ENCODE measurements at regions not wholly inside any gene's neighbourhood (a gene's known extent, or its start where the extent isn't known, plus 50 kb on each side); places are given as distances from the start of the nearest gene placed in this dataset.
A peak's percentile ranks its signal among the peaks of the same experiment; 100 is the strongest.

DNA sequence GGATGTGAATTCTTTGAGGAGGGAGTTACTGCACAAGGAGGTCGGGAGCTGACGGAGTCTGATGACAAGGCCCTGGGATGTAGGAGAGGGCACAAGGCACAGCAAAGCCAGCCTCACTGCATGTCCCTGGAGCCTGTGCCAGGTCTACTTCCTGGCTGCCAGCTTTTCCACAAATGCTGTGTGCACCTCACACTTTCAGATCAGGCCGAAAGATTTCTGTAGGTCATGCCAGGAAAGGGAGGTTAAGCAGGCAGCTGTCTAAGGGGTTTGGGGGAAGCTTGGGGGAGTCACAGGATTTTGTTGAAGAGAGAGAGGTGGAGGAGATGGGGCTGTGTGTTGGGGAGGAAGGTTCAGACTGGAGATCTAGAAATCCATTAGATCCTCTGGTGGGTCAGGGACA is 792.5 kb downstream of the KCNJ18 start:
- no peak for DNase-seq (ENCODE audit: low read depth)

DNA sequence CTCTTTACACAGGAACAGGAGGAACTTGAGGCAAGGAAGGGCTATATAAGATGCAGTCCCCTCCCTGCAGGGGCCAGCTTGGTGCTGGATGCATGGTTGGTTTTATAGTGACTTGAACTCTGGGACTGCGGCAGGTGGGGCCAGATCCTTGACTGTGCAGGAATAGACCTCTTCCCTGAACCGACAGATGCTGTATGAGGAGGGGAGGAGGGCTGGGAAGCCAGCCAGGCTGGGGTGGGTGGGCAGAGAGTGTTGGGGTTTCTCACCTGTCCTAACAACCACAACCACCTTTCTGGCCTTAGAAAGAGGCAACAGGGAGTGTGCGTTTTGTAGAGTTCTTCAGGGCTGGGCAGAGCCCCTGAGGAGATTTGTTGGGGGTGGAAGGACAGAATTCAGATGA is 798.1 kb downstream of the KCNJ18 start:
- DNase-seq (ENCODE audit: low read depth), result no peak
- H3K4me3 ChIP-seq (ENCODE audit: low read depth, low read length), result no peak overlapping the region
- no peak for TF ChIP-seq CTCF (IDR thresholded peaks at IDR 0.05; ENCODE audit: control insufficient read depth, extremely low read depth, insufficient read depth)

More for the DNA sequence above, 792.5 kb downstream of the KCNJ18 start:
- H3K4me3 ChIP-seq (ENCODE audit: low read depth, low read length), result no peak overlapping the region
- TF ChIP-seq CTCF (IDR thresholded peaks at IDR 0.05; ENCODE audit: control insufficient read depth, extremely low read depth, insufficient read depth), result no peak

- no peak for DNase-seq (ENCODE audit: low read depth)
- 0 out of 2 replicates have a peak, but pooled peaks have one; percentile 2 for TF ChIP-seq CTCF (IDR thresholded peaks at IDR 0.05; ENCODE audit: control insufficient read depth, extremely low read depth, insufficient read depth)
- H3K4me3 ChIP-seq (ENCODE audit: low read depth, low read length), result no peak overlapping the region
Measured at GRCh38 chr17:22492331-22492730, 800.0 kb downstream of the KCNJ18 start.

GRCh38 chr17:22496450-22496849 is 804.1 kb downstream of the KCNJ18 start:
- no peak for DNase-seq (ENCODE audit: low read depth)
- no peak for TF ChIP-seq CTCF (IDR thresholded peaks at IDR 0.05; ENCODE audit: control insufficient read depth, extremely low read depth, insufficient read depth)
- no peak overlapping the region for H3K4me3 ChIP-seq (ENCODE audit: low read depth, low read length)

DNA sequence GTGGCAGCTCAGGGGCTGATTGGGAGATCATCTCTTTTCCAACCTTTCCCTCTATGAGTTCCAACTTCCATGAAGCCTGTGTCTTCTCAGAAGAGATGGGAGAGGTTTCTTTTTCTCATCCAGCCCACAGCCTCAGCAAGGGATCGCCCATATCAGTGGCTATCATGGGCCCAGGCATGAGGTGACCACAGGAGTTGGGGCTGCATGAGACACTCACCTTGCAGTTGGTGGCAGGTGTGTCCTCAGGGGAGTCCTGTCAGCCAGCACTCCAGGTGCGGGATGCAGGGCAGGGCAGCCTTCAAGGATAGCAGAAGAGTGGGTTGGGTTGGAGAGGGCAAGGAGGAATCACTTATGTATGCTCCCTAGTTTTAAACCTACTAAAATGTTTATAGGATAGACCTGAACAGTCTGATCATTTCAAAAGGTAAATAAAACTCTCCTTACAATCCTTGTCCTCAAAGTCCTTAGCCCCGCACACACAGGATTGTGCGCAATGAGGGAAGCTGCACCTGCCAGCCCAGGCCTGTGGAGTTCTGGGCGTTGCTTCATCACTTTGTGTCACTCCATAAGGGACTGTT is 811.1 kb downstream of the KCNJ18 start:
- no peak for DNase-seq (ENCODE audit: low read depth)
- TF ChIP-seq CTCF (IDR thresholded peaks at IDR 0.05; ENCODE audit: control insufficient read depth, extremely low read depth, insufficient read depth), result no peak
- H3K4me3 ChIP-seq (ENCODE audit: low read depth, low read length), result no peak overlapping the region

GRCh38 chr17:22505660-22506059 is 813.3 kb downstream of the KCNJ18 start:
- DNase-seq (ENCODE audit: low read depth), result no peak
- H3K4me3 ChIP-seq (ENCODE audit: low read depth, low read length), result no peak overlapping the region
- no peak for TF ChIP-seq CTCF (IDR thresholded peaks at IDR 0.05; ENCODE audit: control insufficient read depth, extremely low read depth, insufficient read depth)

- no peak for DNase-seq (ENCODE audit: low read depth)
- H3K4me3 ChIP-seq (ENCODE audit: low read depth, low read length), result no peak overlapping the region
- TF ChIP-seq CTCF (IDR thresholded peaks at IDR 0.05; ENCODE audit: control insufficient read depth, extremely low read depth, insufficient read depth), result no peak
Measured at GRCh38 chr17:22506231-22506630, 813.9 kb downstream of the KCNJ18 start.
